Limb (tissue), 2 donors: ENCODE measurements at regions not wholly inside any gene's neighbourhood (a gene's known extent, or its start where the extent isn't known, plus 50 kb on each side); places are given as distances from the start of the nearest gene placed in this dataset.
"Not testable (repeated sequence)": the region's sequence is repeated elsewhere in the genome, so short reads cannot be mapped to it uniquely, and the experiment has no call there.

Experiments
- DNase-seq, 2 donors: peaks; one replicate each; pipeline ENCODE4 v3.0.0-alpha.2; 2016; ENCODE audit errors: extremely low spot score in 2 of 2

- DNase-seq, result not testable (repeated sequence)
Measured at GRCh38 chr16:18263046-18263445, 73.5 kb downstream of the NPIPA8 start.

- DNase-seq, result not testable (repeated sequence)
Measured at GRCh38 chr16:18261848-18262247, 74.7 kb downstream of the NPIPA8 start.

- not testable (repeated sequence) for DNase-seq
Measured at GRCh38 chr16:18259496-18260176, 76.9 kb downstream of the NPIPA8 start.

- not testable (repeated sequence) for DNase-seq
Measured at GRCh38 chr16:18252943-18253342, 83.6 kb downstream of the NPIPA8 start.

GRCh38 chr16:18230505-18230904, 106.0 kb downstream of the NPIPA8 start:
- not testable (repeated sequence) for DNase-seq

- not testable (repeated sequence) for DNase-seq
Measured at GRCh38 chr16:18222054-18223009, 114.2 kb downstream of the NPIPA8 start.

GRCh38 chr16:18217741-18218140, 118.8 kb downstream of the NPIPA8 start:
- DNase-seq, result not testable (repeated sequence)

- DNase-seq, result not testable (repeated sequence)
Measured at GRCh38 chr16:18216814-18217213, 119.7 kb downstream of the NPIPA8 start.

- DNase-seq, result not testable (repeated sequence)
Measured at GRCh38 chr16:18213810-18214209, 122.7 kb downstream of the NPIPA8 start.

GRCh38 chr16:18211505-18211904, 125.0 kb downstream of the NPIPA8 start:
- DNase-seq, result not testable (repeated sequence)

- not testable (repeated sequence) for DNase-seq
Measured at GRCh38 chr16:18204786-18205185, 131.8 kb downstream of the NPIPA8 start.

GRCh38 chr16:18204309-18204708, 132.2 kb downstream of the NPIPA8 start:
- not testable (repeated sequence) for DNase-seq

GRCh38 chr16:18201511-18201910, 135.0 kb downstream of the NPIPA8 start:
- not testable (repeated sequence) for DNase-seq

- DNase-seq, result not testable (repeated sequence)
Measured at GRCh38 chr16:18192389-18192788, 144.1 kb downstream of the NPIPA8 start.

- DNase-seq, result not testable (repeated sequence)
Measured at GRCh38 chr16:18190179-18190578, 146.4 kb downstream of the NPIPA8 start.

GRCh38 chr16:18184755-18185154, 151.8 kb downstream of the NPIPA8 start:
- not testable (repeated sequence) for DNase-seq

GRCh38 chr16:18181028-18181427, 155.5 kb downstream of the NPIPA8 start:
- not testable (repeated sequence) for DNase-seq

- DNase-seq, result not testable (repeated sequence)
Measured at GRCh38 chr16:18173945-18174497, 162.5 kb downstream of the NPIPA8 start.

GRCh38 chr16:18162293-18162692, 174.2 kb downstream of the NPIPA8 start:
- DNase-seq, result not testable (repeated sequence)

- not testable (repeated sequence) for DNase-seq
Measured at GRCh38 chr16:18161224-18161623, 175.3 kb downstream of the NPIPA8 start.

- DNase-seq, result not testable (repeated sequence)
Measured at GRCh38 chr16:18159185-18159584, 177.4 kb downstream of the NPIPA8 start.

GRCh38 chr16:18157854-18158253, 178.7 kb downstream of the NPIPA8 start:
- not testable (repeated sequence) for DNase-seq
